ENCODE measurements at regions not wholly inside any gene's neighbourhood (a gene's known extent, or its start where the extent isn't known, plus 50 kb on each side); places are given as distances from the start of the nearest gene placed in this dataset.

DNA sequence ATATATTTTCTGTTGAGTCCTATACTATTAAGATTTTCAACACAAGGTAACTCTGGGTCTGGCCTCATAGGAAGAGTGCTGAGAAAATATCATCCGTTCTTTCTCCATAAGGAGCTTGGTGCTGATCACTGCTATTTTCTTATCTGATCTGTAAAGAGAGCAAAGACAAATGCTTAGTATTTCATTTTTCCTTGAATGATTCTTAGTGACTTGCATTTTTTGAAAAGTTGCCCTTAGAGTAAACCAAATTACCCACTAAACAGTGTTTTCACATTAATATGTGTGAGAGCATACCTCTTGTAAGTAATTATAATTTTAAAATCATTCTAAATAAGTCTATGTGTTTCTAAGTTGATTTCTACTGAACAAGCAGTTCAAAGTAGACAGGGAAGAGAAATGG lies 121.3 kb upstream of the CTSV start:
- TF ChIP-seq CTCF (IDR thresholded peaks at IDR 0.05) = no peak
- no peak for TF ChIP-seq EP300 (IDR thresholded peaks at IDR 0.05)
- no peak for TF ChIP-seq HES2 (IDR thresholded peaks at IDR 0.05)
- TF ChIP-seq, protein P1, sequence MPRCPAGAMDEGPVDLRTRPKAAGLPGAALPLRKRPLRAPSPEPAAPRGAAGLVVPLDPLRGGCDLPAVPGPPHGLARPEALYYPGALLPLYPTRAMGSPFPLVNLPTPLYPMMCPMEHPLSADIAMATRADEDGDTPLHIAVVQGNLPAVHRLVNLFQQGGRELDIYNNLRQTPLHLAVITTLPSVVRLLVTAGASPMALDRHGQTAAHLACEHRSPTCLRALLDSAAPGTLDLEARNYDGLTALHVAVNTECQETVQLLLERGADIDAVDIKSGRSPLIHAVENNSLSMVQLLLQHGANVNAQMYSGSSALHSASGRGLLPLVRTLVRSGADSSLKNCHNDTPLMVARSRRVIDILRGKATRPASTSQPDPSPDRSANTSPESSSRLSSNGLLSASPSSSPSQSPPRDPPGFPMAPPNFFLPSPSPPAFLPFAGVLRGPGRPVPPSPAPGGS (IDR thresholded peaks at IDR 0.05) = no peak
- TF ChIP-seq MAX (IDR thresholded peaks at IDR 0.05) = no peak
- no peak for TF ChIP-seq POLR2A (IDR thresholded peaks at IDR 0.05; ENCODE audit: low read length)
- TF ChIP-seq ZC3H11A (IDR thresholded peaks at IDR 0.05) = no peak
- no peak for TF ChIP-seq ELK1 (IDR thresholded peaks at IDR 0.05; ENCODE audit: low read depth, low read length)
- TF ChIP-seq RNF2 (IDR thresholded peaks at IDR 0.05; ENCODE audit: borderline replicate concordance, low read depth) = no peak
